Non-pigmented ciliary epithelial cell (primary cell): ENCODE measurements at regions not wholly inside any gene's neighbourhood (a gene's known extent, or its start where the extent isn't known, plus 50 kb on each side); places are given as distances from the start of the nearest gene placed in this dataset.

ENCODE experiments used
- DNase-seq: peaks from one replicate; pipeline ENCODE4 v3.0.0-alpha.2; 2010; ENCODE audit warnings: low read depth

GRCh38 chr16:65958086-65958485 lies 408.4 kb upstream of the CDH5 start:
- DNase-seq = no peak

- no peak for DNase-seq
These were observed 410.4 kb upstream of the CDH5 start for GRCh38 chr16:65956100-65956499.

- DNase-seq = no peak
These were observed 412.0 kb upstream of the CDH5 start for GRCh38 chr16:65954446-65954845.

- no peak for DNase-seq
These were observed 416.3 kb upstream of the CDH5 start for GRCh38 chr16:65950211-65950610.

GRCh38 chr16:65948361-65948760 lies 418.1 kb upstream of the CDH5 start:
- DNase-seq = no peak

GRCh38 chr16:65947951-65948350 lies 418.5 kb upstream of the CDH5 start:
- no peak for DNase-seq

- DNase-seq = no peak
These were observed 421.0 kb upstream of the CDH5 start for GRCh38 chr16:65945493-65945892.

GRCh38 chr16:65944361-65944760 lies 422.1 kb upstream of the CDH5 start:
- no peak for DNase-seq

- DNase-seq = no peak
These were observed 425.8 kb upstream of the CDH5 start for GRCh38 chr16:65940711-65941110.

- DNase-seq = no peak
These were observed 428.4 kb upstream of the CDH5 start for GRCh38 chr16:65938083-65938482.

- DNase-seq = no peak
These were observed 429.0 kb upstream of the CDH5 start for GRCh38 chr16:65937455-65937854.

GRCh38 chr16:65936096-65936495 lies 430.4 kb upstream of the CDH5 start:
- DNase-seq = no peak

- DNase-seq = no peak
These were observed 432.0 kb upstream of the CDH5 start for GRCh38 chr16:65934443-65934842.

GRCh38 chr16:65933703-65934102 lies 432.8 kb upstream of the CDH5 start:
- DNase-seq = no peak

GRCh38 chr16:65932350-65933072 lies 434.0 kb upstream of the CDH5 start:
- DNase-seq = no peak

GRCh38 chr16:65922923-65923322 lies 443.6 kb upstream of the CDH5 start:
- no peak for DNase-seq

GRCh38 chr16:65919986-65920376 lies 446.5 kb upstream of the CDH5 start:
- DNase-seq = no peak

- no peak for DNase-seq
These were observed 447.1 kb upstream of the CDH5 start for GRCh38 chr16:65919145-65919985.

GRCh38 chr16:65917466-65917865 lies 449.0 kb upstream of the CDH5 start:
- DNase-seq = no peak

- DNase-seq = no peak
These were observed 449.5 kb upstream of the CDH5 start for GRCh38 chr16:65916995-65917394.

GRCh38 chr16:65910291-65910690 lies 456.2 kb upstream of the CDH5 start:
- DNase-seq = no peak

GRCh38 chr16:65909310-65910050 lies 457.0 kb upstream of the CDH5 start:
- DNase-seq = no peak

- DNase-seq = no peak
These were observed 457.9 kb upstream of the CDH5 start for GRCh38 chr16:65908568-65908967.
